GM12878 (cell line): ENCODE measurements at regions not wholly inside any gene's neighbourhood (a gene's known extent, or its start where the extent isn't known, plus 50 kb on each side); places are given as distances from the start of the nearest gene placed in this dataset.

Source experiments
- ATAC-seq: fragments of 200-7000 bp; cut with Tn5 transposase; 3 replicates; pipeline ENCODE4 v1.9.1; 2020; ENCODE audit warnings: mild to moderate bottlenecking, moderate library complexity
- BruUV-seq: library from RNA; stranded (reverse); fragments of 400-500 nt; replicated peaks from 2 replicates; lab custom pipeline; 2021; lab: Mats Ljungman, UMichigan
- CTCF ChIA-PET: fragments of 300-600 bp; sonication (Branson Sonifier 250); formaldehyde crosslinking; extraction: SDS; loops from one replicate; lab custom pipeline; 2021; ENCODE audit warnings: inconsistent platforms; lab: Yijun Ruan, JAX
- POLR2A ChIA-PET: fragments of 350-600 bp; formaldehyde crosslinking; extraction: SDS; loops from one replicate; lab custom pipeline; 2021; ENCODE audit warnings: inconsistent platforms; lab: Charles Lee
- RAD21 ChIA-PET: fragments of 300-600 bp; sonication (Branson Sonifier 250); formaldehyde crosslinking; loops from one replicate; lab custom pipeline; 2023; ENCODE audit warnings: antibody characterized with exemption; ENCODE audit not compliant: unreplicated experiment; lab: Charles Lee
- SMC1A ChIA-PET: fragments of 300-600 bp; sonication (Branson Sonifier 250); formaldehyde crosslinking; loops from one replicate; lab custom pipeline; 2023; ENCODE audit not compliant: unreplicated experiment, uncharacterized antibody; lab: Charles Lee
- DNase-seq: peaks from one replicate; pipeline ENCODE4 v3.0.0-alpha.2; 2011; ENCODE audit warnings: low read depth, low spot score
- FAIRE-seq: peaks from 3 replicates; lab custom pipeline; 2011; peaks lifted over from hg19 to GRCh38; lab: Jason Lieb, UNC
- H2AFZ ChIP-seq: 2 replicates; pipeline ENCODE4 v1.6.0; 2011; ENCODE audit warnings: low read depth, low read length, control low read depth; ENCODE audit not compliant: control insufficient read depth
- H3K27ac ChIP-seq: 2 replicates; pipeline ENCODE4 v1.5.1; 2011; ENCODE audit warnings: control low read depth; ENCODE audit not compliant: control insufficient read depth, insufficient read depth
- H3K27me3 ChIP-seq, 2 experiments: replicated peaks in 1 of 2; 2 replicates each; pipeline versions ENCODE4 v1.6.0 to v1.6.1; 2011; ENCODE audit warnings: low read length in 1 of 2; ENCODE audit not compliant: control insufficient read depth in 2 of 2, insufficient read depth in 2 of 2
- H3K36me3 ChIP-seq, 2 experiments: 2 replicates each; pipeline ENCODE4 v1.5.1; 2011; ENCODE audit warnings: low read length in 1 of 2; ENCODE audit not compliant: control insufficient read depth in 2 of 2, insufficient read depth in 2 of 2
- H3K4me1 ChIP-seq: 2 replicates; pipeline ENCODE4 v1.6.1; 2011; ENCODE audit warnings: mild to moderate bottlenecking, low read length, moderate library complexity, mixed read lengths; ENCODE audit not compliant: control insufficient read depth, insufficient read depth
- H3K4me2 ChIP-seq: 2 replicates; pipeline ENCODE4 v1.6.0; 2011; ENCODE audit warnings: control low read depth; ENCODE audit not compliant: control insufficient read depth, insufficient read depth
- H3K4me3 ChIP-seq: fragments of 200-600 bp; sonication (generic); 2 replicates; pipeline ENCODE4 v1.5.1; 2016
- H3K79me2 ChIP-seq: 2 replicates; pipeline ENCODE4 v1.6.0; 2011; ENCODE audit warnings: low read length; ENCODE audit not compliant: control insufficient read depth, insufficient read depth
- H3K9ac ChIP-seq: 2 replicates; pipeline ENCODE4 v1.8.0; 2011; ENCODE audit warnings: low read length, control low read depth, mixed read lengths; ENCODE audit not compliant: control insufficient read depth, insufficient read depth
- H3K9me3 ChIP-seq: replicated peaks from 3 replicates; pipeline ENCODE4 v1.5.1; 2011; ENCODE audit warnings: mild to moderate bottlenecking, low read length; ENCODE audit not compliant: control insufficient read depth, insufficient read depth
- H4K20me1 ChIP-seq: 2 replicates; pipeline ENCODE4 v1.6.0; 2011; ENCODE audit not compliant: control insufficient read depth, insufficient read depth
- FOS ChIP-seq: IDR thresholded peaks from 3 replicates; pipeline ENCODE4 v1.6.1; 2011; ENCODE audit warnings: borderline replicate concordance; ENCODE audit not compliant: insufficient read length; ENCODE audit errors: extremely low read depth
- HCFC1 ChIP-seq: fragments of 150-350 bp; IDR thresholded peaks from 2 replicates; pipeline ENCODE4 v1.6.1; 2014; ENCODE audit warnings: low read length
- MEF2A ChIP-seq: IDR thresholded peaks from 2 replicates; pipeline ENCODE4 v1.6.1; 2011; ENCODE audit warnings: low read depth, mild to moderate bottlenecking, low read length, moderate library complexity; ENCODE audit not compliant: insufficient read depth
- MYC ChIP-seq: IDR thresholded peaks from 2 replicates; pipeline ENCODE4 v1.6.1; 2011; ENCODE audit warnings: mild to moderate bottlenecking, low read length, moderate library complexity, inconsistent platforms; ENCODE audit not compliant: insufficient read depth, insufficient replicate concordance, insufficient read length, severe bottlenecking
- NBN ChIP-seq: fragments of 450-650 bp; IDR thresholded peaks from 2 replicates; pipeline ENCODE4 v1.6.1; 2016
- NFIC ChIP-seq: IDR thresholded peaks from 2 replicates; pipeline ENCODE4 v1.6.1; 2012; ENCODE audit warnings: low read depth, mild to moderate bottlenecking, inconsistent platforms, low read length, moderate library complexity
- POLR2AphosphoS5 ChIP-seq: IDR thresholded peaks from 2 replicates; pipeline ENCODE4 v1.6.1; 2011; ENCODE audit warnings: mild to moderate bottlenecking, low read length, inconsistent platforms
- SUZ12 ChIP-seq: fragments of 200-600 bp; sonication (generic); IDR thresholded peaks from one replicate; pipeline ENCODE4 v1.6.1; 2018; ENCODE audit warnings: antibody characterized with exemption, mild to moderate bottlenecking; ENCODE audit not compliant: unreplicated experiment
- TARDBP ChIP-seq: IDR thresholded peaks from 2 replicates; pipeline ENCODE4 v1.6.1; 2016; ENCODE audit warnings: borderline replicate concordance
- ZNF24 ChIP-seq: fragments of 450-650 bp; IDR thresholded peaks from 2 replicates; pipeline ENCODE4 v1.6.1; 2017; ENCODE audit warnings: antibody characterized with exemption, mild to moderate bottlenecking
- WGBS: methylation state at CpG from one replicate; pipeline ENCODE4 v1.1.6; 2016; ENCODE audit warnings: low lambda C conversion rate; ENCODE audit not compliant: insufficient replicate concordance, insufficient coverage; ENCODE audit errors: missing lambda C conversion rate; 5-methylcytosine and 5-hydroxymethylcytosine counted together
- in situ Hi-C: fragments of 300-500 bp; cut with MboI; formaldehyde crosslinking; loops from 9 replicates; pipeline ENCODE4 v1.14.3; 2018; ENCODE audit warnings: mixed read lengths
- intact Hi-C: fragments of 100-400 bp; cut with micrococcal nuclease; formaldehyde crosslinking; loops from one replicate; pipeline ENCODE4 v1.14.2; 2022; ENCODE audit not compliant: unreplicated experiment
- TF ChIP-seq, protein P1 (sequence below): fragments of 450-650 bp; formaldehyde crosslinking; IDR thresholded peaks from 2 replicates; pipeline ENCODE4 v1.4.0; 2022; ENCODE audit warnings: mild to moderate bottlenecking, moderate library complexity

DNA sequence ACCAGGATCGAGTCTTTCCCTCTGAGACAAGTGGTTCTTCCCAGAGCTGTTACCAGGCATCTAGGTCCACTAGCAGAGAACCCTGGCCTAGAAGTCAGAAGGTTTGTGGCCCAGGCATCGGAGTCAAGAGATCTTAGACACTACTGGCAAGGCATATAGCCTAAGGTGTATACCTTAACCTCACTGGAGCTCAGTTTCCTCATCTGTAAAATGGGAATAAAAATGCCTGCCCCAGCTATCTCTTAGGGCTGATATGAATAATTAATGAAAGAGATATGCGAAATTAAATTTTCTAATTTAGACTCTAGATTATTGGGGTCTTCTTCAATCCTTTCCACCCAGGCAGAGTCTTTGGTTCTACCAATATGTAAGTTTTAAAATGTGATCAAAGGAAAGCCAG is 60.5 kb upstream of the NLK start:
- Histone ChIP-seq H3K36me3 (no peaks in the 10 kb centered on the region), H4K20me1 (no peaks in the 10 kb centered on the region), H3K9ac (no peak overlapping the region), H3K9me3 (no peaks in the 10 kb centered on the region), H3K27ac (no peak overlapping the region), H2AFZ (no peak overlapping the region), H3K79me2 (no peaks in the 10 kb centered on the region), H3K4me1 (peaks cover 23% of the 10 kb centered on the region), H3K27me3 (no peaks in the 10 kb centered on the region; a peak in 1 of 4 replicates), H3K4me2 (no peak overlapping the region), H3K4me3 (no peak overlapping the region)
- POLR2A ChIA-PET: interaction anchor here (0.5 to 0.6 kb wide), 2 partner anchors 100 to 150 kb away, joined by 3 read pairs; no protein-coding TSS in a partner anchor
- TF ChIP-seq NFIC (no peak), MEF2A (no peak), TARDBP (no peak), MYC (no peak), ZNF24 (no peak), HCFC1 (no peak), POLR2AphosphoS5 (no peak), FOS (no peak), NBN (no peak), SUZ12 (no peak)
- TF ChIP-seq, protein P1, sequence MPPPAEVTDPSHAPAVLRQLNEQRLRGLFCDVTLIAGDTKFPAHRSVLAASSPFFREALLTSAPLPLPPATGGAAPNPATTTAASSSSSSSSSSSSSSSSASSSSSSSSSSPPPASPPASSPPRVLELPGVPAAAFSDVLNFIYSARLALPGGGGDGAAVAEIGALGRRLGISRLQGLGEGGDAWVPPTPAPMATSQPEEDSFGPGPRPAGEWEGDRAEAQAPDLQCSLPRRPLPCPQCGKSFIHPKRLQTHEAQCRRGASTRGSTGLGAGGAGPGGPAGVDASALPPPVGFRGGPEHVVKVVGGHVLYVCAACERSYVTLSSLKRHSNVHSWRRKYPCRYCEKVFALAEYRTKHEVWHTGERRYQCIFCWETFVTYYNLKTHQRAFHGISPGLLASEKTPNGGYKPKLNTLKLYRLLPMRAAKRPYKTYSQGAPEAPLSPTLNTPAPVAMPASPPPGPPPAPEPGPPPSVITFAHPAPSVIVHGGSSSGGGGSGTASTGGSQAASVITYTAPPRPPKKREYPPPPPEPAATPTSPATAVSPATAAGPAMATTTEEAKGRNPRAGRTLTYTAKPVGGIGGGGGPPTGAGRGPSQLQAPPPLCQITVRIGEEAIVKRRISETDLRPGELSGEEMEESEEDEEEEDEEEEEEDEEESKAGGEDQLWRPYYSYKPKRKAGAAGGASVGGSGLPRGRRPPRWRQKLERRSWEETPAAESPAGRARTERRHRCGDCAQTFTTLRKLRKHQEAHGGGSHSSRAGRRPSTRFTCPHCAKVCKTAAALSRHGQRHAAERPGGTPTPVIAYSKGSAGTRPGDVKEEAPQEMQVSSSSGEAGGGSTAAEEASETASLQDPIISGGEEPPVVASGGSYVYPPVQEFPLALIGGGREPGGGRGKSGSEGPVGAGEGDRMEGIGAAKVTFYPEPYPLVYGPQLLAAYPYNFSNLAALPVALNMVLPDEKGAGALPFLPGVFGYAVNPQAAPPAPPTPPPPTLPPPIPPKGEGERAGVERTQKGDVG (CRISPR knock-in tag): no peak
- RAD21 ChIA-PET: interaction anchor here (1.2 kb wide), 1 partner anchor 328 kb away, joined by 3 read pairs; no protein-coding TSS in a partner anchor
- CTCF ChIA-PET: interaction anchor here (1.1 to 1.2 kb wide), 2 partner anchors 38 to 88 kb away, joined by 3 to 5 read pairs; no protein-coding TSS in a partner anchor
- DNase-seq (no peak), FAIRE-seq (no peak), ATAC-seq (no peak)
- intact Hi-C loops: no loop called here
- SMC1A ChIA-PET: interaction anchor here (0.8 to 1.6 kb wide), 5 partner anchors 12 to 74 kb away, joined by 3 to 4 read pairs (median 4); no protein-coding TSS in a partner anchor
- in situ Hi-C loops: no loop called here
- BruUV-seq: no TSS peak
- WGBS: 19% methylated on average over 3 of the region's 3 CpGs
